Stimulated activated CD8-positive, alpha-beta memory T cell treated with anti-CD3 and anti-CD28 coated beads, Interleukin-2, amount 100 ng/mL, for 48 hours (primary cell): ENCODE measurements at regions not wholly inside any gene's neighbourhood (a gene's known extent, or its start where the extent isn't known, plus 50 kb on each side); places are given as distances from the start of the nearest gene placed in this dataset.

Experiments used
- DNase-seq, 2 donors: peaks; one replicate each; pipeline ENCODE4 v3.0.0-alpha.2; 2020; ENCODE audit warnings: low read depth in 2 of 2

DNA sequence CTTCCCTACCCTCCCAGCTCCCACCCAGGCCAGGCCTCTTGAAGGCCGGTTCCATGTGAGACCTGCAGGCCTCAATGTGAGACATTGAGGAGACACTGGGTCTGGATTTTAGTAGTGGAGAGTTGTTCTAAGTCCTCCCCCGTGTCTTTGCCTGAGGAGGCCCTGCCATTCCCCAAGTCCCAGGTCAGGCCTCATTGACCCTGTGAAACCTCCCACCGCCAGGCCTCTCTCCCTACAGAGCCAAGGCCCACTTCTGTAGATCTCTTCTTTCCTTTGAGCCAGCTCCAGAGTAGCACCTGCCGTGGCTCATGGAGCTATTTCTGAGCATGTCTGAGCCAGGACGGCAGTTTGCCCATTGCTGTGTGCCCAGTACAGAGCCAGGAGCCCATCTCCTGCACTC lies 1419.6 kb downstream of the TBC1D22A start:
- no peak for DNase-seq

DNA sequence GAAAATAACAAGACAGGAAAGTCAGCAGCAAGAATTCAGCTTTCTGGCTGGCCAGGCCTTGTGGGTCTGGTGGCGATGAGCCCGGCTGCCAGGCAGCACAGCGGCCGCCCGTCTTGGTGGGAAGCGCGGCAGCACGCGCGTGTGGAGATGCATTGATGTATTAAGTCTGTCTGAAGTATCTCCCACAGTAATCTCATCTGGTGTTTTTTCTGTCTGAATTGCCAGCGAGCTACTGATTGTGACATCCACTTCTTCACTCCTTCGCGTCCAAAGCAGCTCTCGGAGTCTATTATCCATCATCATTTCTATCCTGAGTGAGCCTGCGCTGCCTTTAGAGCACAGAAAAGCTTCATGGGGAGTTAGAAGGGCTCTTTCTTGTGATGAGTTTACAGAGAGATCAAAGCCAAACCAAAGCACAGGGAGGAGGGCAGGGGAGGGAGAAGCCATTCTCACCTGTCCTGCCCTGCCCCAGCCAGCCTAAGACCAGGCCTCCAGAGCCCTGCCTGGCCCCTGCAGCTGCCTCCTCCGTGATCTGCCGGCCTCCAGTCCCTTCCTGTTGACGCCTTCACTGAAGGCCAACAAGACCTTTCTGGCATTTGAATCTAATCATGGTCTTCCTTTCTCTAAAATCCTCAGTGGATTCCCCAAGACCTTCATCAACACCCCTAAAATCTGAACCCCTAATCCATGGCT lies 1419.0 kb downstream of the TBC1D22A start:
- DNase-seq = no peak

DNA sequence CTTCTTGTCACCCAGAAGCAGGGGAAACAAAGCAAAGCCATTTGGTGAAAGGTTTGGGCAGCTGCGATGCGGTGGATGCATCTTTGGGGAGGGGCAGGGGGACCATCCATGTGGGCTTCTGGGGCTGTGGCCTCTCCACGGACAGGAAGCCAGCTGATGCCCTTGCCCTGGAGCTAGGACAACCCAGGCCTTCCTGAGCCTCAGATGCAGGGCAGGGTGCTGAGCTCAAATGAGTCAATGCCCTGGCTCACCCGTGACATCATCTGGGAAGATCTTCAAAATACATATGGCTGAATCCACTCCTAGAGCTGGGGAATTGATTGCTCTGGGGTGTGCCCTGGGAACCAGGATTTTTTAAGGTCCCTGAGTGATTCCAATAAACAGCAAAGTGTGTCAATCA lies 1418.2 kb downstream of the TBC1D22A start:
- no peak for DNase-seq

DNA sequence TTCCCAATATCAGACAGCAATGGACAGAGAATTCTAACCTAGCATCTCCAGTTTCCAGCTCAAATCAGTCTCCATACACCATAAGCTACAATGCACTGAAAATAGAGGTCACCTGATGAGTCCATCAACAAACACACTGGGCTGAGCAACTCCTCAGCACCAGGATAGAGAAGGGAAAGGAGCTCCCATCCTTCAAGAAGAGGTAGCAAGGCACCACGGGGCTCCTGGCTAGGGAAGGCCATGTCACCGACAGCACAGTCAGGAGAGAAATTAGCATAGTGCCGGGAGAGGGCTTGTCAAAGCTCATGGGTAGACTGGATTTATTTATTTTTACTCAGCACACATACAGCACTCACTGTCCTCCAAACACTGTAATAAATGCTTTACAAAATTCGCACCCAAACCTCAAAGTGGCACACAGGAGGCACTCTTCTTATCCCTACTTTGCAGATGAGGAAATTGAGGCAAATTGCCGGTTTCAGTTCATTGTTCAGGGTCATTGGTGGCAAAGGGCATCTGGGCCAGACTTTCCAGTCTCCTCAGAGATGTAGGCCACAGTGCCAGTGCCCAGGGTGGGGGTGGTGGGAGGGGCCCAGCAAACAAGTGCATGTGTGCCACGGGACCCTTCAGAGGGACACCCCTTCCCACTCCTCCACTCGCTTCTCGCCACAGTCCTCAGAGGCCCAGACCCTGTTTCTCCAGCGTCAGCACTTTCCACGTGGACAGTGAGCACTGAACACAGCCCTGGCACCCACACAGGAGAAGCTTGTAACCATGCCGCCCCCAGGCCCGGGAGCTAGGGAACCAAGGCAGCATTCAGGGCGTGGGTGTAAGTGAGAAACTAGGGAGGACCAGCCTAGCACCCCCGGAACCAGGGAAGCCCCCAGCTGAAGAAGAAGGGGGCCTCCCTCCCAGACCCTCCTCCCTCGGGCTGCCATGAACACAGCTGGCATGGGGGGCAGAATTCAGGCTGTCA lies 1417.4 kb downstream of the TBC1D22A start:
- no peak for DNase-seq

DNA sequence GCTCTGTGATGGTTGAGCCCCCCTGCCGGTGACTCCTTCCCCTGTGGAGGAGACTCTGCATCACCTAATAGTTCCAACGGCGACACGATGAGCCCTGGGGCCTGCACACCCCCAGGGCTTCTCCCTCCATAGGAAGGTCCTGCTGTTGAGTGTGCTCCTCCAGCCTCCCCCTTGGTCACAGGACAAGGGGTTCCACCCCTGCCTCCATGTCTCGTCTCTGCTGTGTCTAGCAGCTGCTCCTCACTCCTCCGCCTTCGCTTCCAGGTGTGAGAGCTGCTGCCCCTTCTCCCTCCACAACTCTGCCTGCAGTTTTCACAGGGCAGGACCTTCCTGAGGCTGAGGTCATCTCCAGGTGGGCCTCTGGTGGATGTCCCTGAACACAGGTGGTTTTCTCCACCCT lies 1416.1 kb downstream of the TBC1D22A start:
- no peak for DNase-seq

DNA sequence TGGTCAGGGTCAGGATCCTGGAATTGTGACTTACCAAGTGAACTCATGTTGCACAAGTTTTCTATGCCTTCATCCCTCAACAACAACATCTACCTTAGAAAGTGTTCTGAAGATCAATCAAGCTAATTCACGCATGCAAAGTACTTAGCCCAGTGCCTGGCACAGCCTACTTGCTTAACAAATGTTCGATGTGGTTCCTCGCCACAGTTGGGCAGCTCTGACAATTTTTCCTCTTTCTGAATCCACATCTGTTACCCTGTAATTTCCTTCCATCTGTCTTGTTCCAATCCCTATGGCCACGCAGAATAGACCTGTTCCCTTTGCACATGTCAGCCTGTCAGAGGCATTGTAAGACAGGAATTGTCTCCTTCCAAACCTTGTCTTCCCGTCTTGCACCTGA lies 1415.2 kb downstream of the TBC1D22A start:
- DNase-seq = no peak

DNA sequence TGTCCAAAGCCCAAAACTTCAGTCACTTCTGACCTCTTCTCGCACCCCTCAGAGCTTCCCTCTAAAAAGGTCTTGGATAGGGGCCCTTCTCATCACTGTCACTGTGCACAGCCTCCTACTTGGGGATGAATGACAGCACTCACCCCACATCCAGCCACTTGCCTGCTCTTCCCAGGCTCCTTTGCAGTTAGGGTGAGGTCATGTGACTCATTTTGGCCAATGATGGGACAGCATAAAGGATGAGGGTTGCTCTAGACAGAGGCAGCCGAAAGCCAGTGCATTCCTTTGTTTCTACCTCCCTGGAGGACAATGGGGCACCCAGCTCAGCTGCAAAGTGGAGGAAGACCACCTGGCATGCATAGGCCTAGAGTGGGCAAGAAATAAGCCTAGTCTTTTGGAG lies 1413.3 kb downstream of the TBC1D22A start:
- no peak for DNase-seq

DNA sequence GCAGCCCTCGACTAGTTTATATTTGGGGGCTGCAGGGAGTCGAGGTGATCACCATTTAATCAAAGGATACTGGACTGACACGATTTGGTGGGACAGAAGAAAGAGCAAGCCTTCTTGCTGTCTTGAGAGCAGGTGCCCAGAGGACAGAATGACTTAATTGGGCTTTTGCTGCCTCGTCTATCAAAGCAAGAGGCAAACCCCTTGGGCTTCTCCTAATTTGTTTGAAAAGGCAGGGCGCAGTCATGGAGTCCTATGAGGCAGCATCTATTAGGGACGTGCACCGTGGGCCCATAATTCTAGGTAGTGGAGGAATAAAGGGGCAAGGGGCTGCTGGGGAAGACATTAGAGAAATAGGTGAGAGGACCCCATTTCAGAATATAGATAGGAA lies 1411.3 kb downstream of the TBC1D22A start:
- DNase-seq = no peak

DNA sequence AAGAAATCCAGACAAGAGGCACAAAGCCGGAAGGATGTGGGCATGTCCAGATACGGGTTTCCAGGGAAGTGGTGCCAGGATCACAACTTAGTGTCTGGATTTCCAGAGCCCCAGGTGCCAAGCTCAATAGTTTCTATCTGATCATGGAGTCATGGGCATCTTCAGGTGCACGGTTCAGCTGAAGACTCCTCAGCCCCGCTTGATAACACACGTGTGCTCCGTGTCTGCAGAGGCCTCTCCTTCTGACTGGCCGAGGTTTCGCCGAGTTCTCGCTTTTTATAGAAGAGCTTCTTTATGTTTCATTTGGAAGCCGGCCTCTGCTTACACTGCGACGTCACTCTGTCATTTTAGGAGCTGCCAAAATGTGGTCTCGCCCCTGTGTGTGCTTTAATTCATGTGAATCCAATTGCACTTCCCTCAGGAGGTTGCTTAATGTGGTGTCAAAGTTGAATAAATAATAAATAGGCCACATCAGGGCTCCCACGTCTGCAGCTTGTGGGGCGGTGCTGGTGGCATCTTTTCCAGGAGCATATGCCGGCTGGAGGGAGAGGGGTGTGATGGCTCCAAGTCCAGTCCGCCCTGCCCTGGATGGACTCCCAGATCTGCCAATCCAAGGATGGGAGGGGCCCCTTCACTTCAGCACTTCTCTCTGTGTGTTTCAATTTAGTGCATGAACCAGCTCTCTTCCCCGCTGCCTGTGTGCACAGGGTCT lies 1410.8 kb downstream of the TBC1D22A start:
- DNase-seq = no peak

DNA sequence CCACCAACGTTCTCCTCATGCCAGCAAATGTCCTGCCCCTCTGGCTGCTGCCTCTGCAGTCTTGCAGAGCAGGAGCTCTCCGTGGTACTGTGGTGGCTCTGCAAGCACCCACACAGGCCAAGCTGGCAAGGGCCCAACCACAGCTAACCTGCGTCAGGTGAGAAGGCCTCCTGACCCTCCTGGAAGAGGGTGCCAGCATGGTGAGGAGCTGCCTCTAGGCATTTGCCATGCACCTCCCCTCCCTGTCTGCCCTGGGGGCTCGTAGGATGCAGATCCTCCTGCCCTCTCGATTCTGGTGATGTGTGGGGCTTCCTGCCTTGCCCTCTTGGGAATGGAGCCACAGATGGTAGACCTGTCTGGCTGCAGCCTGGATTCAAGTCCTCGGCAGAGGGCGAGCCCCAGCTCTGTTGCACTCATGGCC lies 1408.8 kb downstream of the TBC1D22A start:
- no peak for DNase-seq

DNA sequence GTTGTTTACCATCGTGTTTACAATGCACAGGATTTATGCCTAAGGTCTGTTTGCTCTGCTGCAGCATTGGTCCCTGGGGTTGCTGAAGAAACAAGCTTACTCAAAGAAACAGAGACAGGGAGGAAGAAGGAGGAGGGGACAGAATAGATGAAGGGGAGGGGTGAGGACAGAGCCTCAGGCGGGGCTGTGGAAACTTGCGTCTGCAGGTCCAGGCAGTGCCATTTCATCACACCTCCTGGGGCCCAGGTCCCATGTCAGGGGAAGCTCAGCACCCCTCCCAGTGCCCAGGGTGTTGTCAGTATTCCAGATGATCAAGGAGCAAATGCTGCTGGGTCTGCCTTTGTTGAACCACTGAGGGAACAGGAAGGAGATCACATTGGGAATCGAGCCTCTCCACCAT lies 1406.8 kb downstream of the TBC1D22A start:
- DNase-seq = no peak

DNA sequence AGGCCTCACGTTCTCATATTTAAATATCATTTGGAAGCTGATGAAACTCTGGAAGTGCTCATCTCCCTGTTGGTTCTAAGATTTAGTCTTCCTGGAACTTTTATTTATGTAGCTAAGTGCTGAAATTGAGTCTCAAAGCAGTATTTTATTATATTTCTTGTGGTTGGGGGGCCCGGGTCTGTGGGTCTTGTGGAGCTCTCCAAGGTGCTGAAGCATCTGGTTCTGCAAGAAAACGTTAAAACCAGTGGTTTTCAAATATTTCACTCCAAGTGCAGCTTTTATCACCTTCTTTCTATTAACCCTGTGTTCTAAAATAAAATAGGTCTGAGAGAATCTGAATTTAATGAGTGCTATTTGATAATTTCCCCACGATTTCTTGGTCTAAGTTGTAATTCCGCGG lies 1404.8 kb downstream of the TBC1D22A start:
- DNase-seq = no peak

DNA sequence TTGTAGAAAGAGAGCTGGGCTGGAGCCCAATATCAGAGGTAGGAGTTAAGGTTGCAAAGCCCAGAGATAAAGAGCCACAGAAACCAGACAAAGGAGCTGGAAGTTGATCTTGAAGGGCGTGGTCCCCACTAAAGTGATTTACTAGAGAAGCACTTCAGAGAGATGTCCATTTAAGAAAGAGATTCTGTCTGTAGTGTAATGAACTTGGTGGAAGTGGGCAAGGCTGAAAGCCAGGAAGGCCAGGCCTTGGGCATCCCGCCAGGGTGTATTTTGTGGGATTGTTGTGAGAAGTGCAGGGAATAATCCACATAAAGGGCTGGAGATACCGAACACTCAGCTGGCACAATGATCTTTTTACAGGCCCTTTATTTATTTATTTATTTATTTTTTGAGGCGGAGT lies 1398.8 kb downstream of the TBC1D22A start:
- no peak for DNase-seq

DNA sequence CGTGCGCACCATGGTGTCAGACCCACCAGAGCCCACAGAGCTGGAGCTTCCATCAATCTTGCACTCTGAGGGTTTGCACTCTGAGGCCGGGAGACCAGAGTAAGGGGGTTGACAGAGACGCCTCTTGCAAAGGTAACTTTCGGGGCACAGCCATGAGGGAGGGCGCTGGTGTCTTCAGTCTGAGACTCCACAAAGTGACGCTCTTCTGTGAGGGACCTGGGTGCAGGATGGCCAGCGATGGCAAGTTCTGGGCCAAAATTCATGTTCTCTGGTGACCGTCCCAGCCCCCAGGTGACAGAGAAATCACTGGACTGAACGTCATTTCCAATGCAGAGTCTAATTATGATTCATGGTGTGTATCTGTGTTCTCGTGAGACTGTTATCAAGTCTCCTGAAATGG lies 1395.2 kb downstream of the TBC1D22A start:
- DNase-seq = no peak

DNA sequence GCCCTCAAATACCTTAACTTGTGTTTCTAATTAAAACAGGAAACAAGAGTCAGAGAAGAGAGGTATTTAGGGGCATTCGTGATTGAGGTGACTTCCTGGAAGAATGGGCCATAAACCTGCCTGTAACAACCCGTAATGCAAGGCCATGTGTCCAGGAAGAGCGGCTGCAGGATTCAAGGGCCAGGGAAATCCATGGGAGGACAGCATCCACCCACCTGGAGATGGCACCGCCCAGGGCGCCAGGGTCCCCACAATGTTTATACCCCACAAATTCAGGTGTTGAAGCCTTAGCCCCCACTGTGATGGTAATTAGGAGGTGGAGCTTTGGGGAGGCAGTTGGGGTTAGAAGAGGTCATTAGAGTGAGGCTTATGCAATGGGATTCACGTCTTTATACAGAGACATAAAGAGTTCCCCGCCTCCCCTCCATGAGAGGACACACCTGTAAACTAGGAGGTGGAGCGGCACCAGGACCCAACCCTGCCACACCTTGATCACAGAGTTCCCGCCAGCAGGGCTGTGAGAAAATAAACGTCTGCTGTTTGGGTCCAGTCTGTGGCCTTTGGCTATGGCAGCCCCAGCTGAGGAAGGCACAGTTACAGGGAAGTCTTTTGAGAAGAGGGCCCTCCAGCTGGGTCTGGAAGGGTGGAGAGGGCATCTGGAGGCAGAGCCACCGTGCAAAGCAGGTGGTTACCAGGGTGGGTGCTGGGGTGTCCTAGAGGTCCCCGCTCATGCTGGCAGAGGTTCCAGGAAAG lies 1394.3 kb downstream of the TBC1D22A start:
- DNase-seq = no peak

DNA sequence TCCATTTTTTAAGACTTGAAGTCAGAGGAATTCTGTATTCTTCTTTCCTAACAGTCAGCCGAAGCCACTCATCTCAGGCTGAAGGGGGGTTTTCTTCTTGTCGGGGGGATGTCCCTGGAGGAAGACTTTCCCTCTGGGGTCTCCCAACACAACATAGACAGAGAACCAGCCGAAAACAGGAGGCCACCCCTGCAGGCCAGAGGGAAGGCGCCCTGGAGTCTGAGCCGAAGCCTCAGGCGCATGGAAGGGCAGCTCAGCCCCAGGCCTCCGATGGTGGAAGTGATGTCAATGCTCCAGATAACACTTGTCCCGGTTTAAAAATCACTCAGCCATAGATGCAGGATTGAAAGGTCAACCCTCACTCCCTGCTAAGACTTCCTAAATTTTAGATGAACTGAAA lies 1393.0 kb downstream of the TBC1D22A start:
- no peak for DNase-seq

DNA sequence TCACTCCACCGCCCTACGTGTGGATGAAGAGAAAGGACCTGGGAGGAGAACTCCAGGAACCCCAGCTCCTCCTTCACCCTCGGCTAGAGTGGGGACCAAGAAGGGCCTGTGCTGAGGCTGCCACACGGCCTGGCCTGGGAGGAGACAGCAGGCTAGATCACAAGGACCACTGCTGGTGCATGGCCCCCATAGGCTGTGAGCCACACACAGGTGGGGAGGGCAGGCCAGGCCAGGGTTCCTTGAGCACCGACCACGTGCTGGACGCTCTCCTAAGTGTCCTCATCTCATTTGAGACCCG lies 1392.4 kb downstream of the TBC1D22A start:
- no peak for DNase-seq

DNA sequence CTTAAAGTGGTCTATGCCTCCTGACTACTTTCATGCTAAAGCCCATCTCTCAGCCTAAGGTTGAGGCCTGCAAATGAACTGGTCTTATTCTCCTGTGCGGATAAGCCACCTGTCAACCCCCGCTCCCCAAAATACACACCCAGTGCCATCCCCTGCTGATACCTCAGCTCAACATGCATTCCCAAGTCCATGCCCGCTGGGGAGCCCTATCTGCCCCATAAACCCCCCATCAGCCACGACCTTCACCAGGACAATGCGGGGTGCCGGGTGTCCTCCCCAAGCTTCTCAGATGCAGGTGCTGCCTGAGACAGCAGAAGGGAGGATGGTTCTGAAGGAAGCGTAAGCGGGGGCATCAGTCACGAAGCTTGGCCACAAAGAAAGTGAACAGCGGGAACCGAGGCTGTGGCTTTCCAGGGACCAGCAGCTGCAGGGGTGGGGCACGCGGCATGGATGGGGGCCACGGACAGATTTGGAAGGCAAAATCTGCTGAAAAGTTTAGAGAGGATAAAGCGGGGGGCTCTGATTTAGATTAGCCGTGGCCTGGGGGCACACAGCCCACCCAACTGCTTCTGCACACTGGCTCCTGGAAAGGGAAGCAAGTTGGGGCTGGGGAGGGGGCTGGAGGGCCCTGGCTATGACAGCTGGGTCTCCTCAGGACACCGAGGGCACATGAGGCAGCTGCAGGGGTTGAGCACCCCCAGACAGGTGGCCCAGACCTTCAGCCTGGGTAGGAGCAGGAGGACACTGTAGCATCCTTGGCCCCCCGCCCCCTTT lies 1391.9 kb downstream of the TBC1D22A start:
- no peak for DNase-seq

DNA sequence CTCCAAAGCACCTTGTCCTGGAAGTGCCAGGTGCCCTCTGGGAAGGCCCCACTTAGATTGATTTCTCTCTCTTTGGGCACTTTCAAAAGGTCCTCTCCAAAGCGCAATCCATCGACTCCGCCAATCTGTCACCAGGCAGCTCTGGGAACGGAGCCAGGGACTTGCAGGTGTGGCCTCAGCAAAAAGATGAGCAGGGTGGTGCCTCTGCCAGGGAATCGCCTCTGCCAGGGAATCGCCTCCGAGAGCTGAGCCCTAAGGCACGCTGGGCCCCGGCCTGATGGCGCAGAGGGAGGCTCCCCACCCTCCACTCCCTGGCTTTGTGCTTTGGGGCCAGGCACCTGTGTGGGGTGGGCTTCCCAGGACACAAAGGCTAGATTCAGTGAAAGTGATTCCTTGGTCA lies 1391.3 kb downstream of the TBC1D22A start:
- DNase-seq = no peak

DNA sequence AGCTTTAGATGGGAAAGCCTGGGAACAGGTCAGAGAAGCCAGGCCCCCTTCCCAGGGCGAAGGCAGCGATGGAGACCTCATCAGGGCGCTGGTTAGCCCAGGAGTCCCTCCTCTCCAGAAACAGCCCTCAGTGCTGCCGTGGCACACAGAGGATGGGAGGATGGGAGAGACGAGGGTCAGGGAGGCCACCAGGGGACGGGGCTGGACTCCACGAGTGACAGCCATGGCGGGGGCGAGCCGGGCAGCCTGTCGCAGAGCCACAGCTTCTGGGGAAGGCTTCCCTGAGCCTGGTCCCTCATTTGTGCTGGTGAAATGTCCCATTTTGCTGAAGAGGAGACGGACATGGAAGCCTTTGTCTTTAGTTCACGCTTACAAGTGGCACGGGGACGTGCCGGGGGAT lies 1390.5 kb downstream of the TBC1D22A start:
- DNase-seq = no peak

DNA sequence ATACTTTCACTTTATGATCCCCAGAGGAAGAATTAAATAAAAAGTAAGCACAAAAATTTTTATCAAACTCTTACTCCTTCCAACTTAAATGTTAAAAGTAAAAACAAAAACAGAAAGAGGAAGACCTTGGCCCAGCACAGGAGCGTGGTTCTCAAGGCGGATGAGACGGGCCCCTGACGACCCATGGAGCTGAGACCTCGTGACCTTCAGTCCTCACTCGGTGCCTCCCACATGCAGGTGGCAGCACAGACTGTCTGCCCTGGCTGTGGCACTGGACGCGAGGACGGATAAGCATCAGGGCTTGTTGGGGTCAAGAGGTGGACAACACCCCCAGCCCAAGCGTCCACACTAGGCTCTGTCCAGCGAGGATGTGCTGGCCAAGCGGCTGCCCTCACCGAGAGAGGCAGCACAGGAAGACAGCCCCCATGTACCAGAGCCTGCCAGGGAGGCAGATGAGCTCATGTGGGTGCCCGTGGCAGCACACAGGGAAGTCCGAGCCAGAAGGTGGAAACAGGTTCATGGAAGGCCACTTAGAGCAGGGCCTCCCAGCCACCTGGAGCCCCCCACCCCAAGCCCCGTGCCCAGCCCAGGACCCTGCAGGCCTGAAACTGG lies 1389.8 kb downstream of the TBC1D22A start:
- DNase-seq = no peak
